ENCODE measurements at regions not wholly inside any gene's neighbourhood (a gene's known extent, or its start where the extent isn't known, plus 50 kb on each side); places are given as distances from the start of the nearest gene placed in this dataset.

DNA sequence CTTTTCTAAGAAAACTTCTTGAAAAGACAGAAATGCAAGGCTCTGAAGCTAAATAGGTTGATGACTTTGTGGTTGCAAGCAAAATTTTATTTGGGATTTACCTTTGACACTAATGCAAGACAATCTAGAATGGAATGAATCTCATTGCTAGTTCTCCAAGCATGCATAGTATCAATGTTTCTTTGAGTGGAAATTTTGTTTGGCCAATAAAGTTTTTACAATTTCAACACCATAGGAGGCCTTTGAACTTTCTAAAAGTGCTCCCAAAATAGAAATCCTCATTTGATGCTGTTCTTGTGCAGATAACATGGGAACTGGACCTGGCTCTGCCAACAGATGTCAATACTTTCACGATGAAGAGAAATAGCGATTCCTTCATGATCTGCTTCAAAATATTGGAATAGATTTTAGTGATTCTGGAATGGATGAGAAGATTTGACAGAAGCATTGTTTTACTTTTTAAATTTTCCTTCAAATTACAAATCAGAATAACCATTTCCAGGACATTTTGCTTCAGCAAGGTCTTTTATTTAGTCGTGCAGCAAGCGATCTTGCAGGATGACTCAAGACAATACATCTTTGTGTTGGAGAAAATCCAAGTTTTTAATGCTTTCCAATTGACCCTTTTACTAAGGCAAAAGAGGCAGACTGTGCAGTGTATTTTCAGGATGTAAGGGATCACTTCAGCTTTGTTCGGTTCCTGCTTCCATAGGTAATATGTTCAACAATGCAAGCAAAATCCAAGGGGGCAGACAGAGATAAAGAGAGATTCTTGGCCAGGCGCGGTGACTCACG, 51.7 kb upstream of the OTUD4 start:
- DNase-seq: peak; percentile 1

DNA sequence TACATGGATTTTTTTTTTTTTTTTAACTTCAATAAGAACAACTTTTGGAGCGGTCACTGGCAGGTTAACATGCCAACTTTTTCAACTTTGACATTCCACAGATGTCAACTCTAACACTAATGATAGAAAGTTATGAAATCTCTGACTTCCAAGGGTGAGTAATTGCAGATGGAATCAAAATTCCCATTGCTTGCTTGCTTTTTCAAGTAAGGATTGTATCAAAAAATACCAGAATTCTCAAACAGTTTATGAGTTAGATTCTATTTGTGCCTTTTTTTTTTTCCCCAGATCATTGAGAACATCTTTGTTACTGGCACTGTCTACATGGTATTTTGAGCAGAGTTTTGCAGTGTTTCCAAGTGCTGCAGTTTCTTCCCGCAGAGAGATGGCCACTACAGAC, 50.3 kb upstream of the OTUD4 start:
- no peak for DNase-seq
